22Rv1 (cell line): ENCODE measurements at regions not wholly inside any gene's neighbourhood (a gene's known extent, or its start where the extent isn't known, plus 50 kb on each side); places are given as distances from the start of the nearest gene placed in this dataset.
A peak's percentile ranks its signal among the peaks of the same experiment; 100 is the strongest.
"Not testable (repeated sequence)": the region's sequence is repeated elsewhere in the genome, so short reads cannot be mapped to it uniquely, and the experiment has no call there.

Experiments
- H3K27ac ChIP-seq: fragments of 450-650 bp; 2 replicates; pipeline ENCODE4 v1.5.1; 2017
- ZFX ChIP-seq: fragments of 450-650 bp; IDR thresholded peaks from 2 replicates; pipeline ENCODE4 v1.6.1; 2017; ENCODE audit warnings: antibody characterized with exemption, borderline replicate concordance
- TF ChIP-seq, protein P1 (sequence below): fragments of 450-650 bp; IDR thresholded peaks from 2 replicates; pipeline ENCODE4 v1.5.1; 2017; ENCODE audit warnings: mild to moderate bottlenecking

DNA sequence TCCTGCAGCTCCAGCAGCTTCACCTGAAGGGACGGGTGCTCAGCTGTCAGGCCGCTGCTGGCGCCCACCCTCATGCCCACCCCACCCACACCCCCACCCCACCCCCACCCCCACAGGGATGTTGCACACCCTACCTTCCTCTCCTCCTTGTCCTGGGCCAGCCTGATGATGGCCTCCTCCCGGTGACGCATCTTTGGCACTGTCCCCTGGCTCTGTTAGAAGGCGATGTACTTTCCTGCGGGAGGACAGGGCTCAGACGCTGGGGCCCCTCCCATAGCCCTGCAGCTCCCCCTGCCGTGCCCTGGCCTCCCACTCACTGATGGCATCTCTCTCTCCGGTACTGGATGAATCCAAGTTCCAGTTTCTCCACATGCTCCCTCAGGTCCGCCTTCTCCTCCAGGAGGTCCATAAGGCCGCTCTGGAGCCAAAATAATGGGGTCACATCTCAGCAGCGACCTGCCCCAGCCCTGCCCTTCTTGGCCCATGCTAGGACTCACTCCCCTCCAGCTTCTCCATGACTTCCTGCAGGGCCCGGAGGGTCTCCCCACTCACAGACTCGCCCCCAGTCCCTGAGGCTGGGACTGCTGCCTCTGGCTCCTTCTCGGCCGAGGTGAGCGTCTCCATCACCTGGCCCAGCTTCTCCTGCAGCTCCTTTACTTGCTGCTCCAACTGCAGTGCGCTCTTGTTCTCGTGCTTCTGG lies 55.2 kb downstream of the GOLGA8B start:
- H3K27ac ChIP-seq = not testable (repeated sequence)

DNA sequence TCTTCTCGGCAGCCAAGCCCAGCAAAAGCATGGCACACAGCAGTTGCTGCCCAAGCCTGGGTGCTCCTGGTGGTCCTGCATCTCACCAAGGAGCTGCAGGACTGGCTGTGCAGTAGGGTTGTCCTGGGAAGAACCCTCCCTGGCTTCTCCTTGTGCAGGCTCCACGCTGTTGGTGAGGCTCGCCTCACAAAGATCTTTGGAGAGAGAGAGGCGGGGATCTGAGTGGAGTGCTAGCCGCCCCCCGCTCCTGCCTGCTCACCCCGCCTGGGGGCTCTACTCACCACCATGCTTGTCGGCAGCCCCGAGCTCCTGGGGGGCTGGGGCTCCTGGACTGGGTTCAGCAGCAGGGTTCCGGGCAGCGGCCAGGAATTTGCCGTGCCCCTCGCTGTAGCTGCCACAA lies 55.8 kb downstream of the GOLGA8B start:
- not testable (repeated sequence) for H3K27ac ChIP-seq

DNA sequence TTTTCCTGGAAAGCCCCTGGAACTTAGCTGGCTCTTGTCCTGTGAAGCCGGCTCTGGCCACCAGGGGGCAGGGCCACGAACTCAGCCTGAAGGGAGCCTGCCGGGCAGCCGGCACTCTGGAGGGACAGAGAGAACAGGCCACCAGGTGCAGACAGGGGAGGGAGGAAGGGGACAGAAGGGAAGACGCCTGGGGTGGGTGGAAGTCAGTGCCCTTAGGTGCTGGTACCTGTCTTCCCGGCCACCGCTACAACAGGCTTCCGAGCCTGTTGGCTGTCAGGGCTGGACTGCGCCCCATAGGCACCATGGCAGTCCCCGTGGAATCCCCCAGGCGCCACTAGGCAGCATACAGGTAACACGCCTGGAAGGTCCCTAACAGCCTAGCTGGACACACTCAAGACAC lies 59.6 kb downstream of the GOLGA8B start:
- TF ChIP-seq, protein P1, sequence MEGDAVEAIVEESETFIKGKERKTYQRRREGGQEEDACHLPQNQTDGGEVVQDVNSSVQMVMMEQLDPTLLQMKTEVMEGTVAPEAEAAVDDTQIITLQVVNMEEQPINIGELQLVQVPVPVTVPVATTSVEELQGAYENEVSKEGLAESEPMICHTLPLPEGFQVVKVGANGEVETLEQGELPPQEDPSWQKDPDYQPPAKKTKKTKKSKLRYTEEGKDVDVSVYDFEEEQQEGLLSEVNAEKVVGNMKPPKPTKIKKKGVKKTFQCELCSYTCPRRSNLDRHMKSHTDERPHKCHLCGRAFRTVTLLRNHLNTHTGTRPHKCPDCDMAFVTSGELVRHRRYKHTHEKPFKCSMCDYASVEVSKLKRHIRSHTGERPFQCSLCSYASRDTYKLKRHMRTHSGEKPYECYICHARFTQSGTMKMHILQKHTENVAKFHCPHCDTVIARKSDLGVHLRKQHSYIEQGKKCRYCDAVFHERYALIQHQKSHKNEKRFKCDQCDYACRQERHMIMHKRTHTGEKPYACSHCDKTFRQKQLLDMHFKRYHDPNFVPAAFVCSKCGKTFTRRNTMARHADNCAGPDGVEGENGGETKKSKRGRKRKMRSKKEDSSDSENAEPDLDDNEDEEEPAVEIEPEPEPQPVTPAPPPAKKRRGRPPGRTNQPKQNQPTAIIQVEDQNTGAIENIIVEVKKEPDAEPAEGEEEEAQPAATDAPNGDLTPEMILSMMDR = peak; percentile 38
- not testable (repeated sequence) for H3K27ac ChIP-seq

DNA sequence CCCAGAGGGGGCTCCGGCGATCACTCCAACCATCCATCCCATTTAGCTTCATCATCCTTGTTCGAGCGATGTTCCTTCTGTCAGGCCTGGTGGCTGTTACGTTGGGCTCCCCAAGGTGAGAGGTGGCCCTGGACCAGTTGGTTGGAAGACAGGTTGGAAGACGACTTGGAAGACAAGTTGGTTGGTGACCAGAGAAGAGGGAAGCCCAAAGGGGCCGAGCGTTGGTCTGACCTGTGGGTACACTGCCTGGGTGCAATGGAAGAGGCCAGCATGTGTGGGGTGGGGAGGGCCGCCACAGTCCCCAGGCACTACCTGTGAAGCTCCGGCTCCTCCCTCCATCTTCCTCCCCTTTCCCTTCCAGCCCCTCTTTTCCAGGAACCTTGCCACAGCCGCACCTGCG lies 60.9 kb downstream of the GOLGA8B start:
- not testable (repeated sequence) for H3K27ac ChIP-seq

DNA sequence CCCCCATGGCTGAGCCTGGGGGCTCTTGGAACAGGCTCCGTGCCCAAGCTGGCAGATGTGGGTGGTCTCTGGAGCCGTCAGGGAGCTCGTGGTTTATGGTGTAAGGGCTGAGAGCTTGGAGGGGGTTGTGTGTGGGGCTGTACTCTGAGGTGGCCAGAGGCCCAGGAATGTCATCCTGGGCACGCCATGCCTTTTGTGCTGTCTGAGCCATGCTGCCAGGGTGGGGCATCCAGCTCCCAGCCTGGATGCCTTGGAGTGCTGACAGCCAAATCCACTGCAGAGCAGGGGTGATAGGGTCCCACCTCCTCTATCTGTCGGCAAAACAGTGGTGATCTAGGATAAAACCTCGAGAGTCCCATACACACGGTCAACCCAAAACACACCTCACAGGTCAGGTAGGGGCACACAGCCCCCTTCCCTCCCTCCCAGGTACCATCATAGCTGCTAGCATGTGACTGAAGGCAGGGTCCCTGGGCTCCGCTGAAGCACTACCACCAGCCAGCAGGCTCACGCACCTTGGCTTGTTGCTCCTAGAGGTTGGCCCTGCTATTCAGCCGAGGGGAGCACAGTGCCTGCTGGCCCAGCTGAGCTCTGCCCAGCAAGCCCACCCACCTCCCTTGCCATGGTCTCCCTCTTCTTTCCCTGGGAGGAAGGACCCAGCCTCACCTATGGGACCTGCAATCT lies 61.5 kb downstream of the GOLGA8B start:
- H3K27ac ChIP-seq = not testable (repeated sequence)

DNA sequence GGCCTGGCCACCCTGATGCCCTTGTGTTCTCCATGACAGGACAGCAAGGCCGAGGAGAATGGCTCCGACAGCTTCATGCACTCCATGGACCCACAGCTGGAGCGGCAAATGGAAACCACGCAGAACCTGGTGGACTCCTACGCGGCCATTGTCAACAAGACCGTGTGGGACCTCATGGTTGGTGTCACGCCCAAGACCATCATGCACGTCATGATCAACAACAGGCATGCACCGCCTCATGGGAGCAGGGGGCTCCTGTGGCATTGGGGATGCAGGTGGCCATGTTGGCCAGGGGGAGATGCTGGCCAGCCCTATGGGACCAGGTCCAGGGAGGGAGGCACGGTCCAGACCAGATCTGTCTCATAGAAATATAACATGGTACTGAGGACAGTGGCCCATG lies 62.9 kb downstream of the GOLGA8B start:
- TF ChIP-seq, protein P1 = no peak
- TF ChIP-seq ZFX = no peak
- H3K27ac ChIP-seq = no peak overlapping the region

DNA sequence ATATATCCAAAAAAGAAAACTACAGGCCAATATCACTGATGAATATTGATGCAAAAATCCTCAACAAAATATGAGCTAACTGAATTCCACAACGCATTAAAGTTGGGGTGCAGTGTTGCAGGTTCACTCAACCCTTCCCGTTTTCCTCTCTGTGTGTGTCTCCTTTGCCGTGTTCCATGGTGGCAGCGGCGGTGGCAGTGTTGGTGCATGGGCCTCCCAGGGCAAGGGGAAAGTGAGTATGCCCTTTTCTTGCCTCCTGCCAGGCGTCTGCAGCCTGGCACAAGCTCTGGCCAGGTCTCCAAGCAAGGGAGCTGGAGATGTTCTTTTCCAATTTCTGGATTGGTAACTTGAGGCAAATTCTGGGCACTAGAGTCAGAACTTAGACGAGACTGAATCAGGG lies 63.4 kb downstream of the GOLGA8B start:
- H3K27ac ChIP-seq = not testable (repeated sequence)

DNA sequence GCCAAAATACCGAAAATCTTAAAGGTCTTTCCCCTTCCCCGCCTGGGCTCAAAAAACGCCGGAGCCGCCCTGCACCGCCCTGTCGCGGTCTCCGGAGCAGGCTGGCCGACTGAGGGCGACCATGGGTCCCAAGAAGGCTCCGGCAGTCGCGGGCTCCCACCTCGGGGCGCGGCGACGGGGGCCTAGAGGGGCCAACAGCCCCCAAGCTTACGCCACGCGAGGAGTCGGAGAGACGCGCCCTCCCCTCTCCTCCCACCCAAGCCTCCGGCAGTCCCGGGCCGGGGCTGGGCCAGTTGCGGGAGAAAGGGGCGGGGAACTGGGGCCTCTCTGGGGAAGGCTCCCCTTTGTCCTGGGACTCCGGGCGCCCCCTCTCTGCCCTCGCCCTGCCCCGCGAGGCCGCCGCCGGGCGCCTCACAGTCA lies 69.2 kb downstream of the GOLGA8B start:
- no peak for TF ChIP-seq ZFX
- TF ChIP-seq, protein P1 = no peak
- H3K27ac ChIP-seq = no peak overlapping the region

DNA sequence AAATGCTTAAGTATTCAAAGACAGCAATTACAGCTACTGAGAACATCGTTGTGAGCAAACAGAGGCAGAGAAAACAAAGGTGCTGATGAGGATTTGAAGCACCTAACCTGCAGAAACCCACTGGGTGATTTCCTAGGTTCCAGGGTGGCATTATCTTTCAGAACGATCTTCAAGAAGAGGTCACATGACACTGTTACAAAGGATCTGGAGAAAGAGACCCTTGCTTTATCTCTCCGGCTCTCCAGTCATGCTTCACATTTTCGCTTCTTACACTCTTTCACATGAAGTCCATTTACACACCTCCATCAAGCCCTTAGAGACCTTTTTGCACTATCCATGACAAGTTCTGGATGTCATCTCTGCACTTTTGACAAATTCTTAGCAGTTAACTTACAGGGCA lies 70.8 kb downstream of the GOLGA8B start:
- no peak for TF ChIP-seq ZFX
- TF ChIP-seq, protein P1 = no peak

DNA sequence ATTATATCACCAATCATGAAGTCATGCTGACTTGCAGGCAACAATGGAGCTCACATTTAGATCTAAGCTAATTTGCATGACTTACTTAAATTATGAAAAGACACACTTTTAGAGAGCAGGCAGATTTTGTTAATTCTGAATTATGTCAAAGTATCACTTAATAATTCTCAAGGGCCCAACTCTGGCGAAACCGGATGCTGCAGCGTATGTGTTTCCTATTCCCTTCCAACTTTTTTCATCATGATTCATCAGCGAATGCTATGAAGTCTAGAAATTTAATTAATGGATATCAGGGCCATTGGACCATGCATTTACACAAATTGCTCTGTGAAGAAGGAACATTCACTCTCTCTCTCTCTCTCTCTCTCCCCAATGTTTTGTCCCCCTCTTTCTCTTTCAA lies 63.5 kb upstream of the GOLGA8A start:
- no peak overlapping the region for H3K27ac ChIP-seq
- TF ChIP-seq ZFX = no peak
- TF ChIP-seq, protein P1 = no peak

More for the DNA sequence above, 70.8 kb downstream of the GOLGA8B start:
- no peak overlapping the region for H3K27ac ChIP-seq
